A673 (cell line): ENCODE measurements at regions not wholly inside any gene's neighbourhood (a gene's known extent, or its start where the extent isn't known, plus 50 kb on each side); places are given as distances from the start of the nearest gene placed in this dataset.
A peak's percentile ranks its signal among the peaks of the same experiment; 100 is the strongest.

Experiments
- BruUV-seq: library from RNA; stranded (reverse); fragments of 400-500 nt; replicated peaks from 2 replicates; lab custom pipeline; 2021; lab: Mats Ljungman, UMichigan
- CTCF ChIA-PET: fragments of 300-600 bp; sonication (Branson Sonifier 250); formaldehyde crosslinking; loops from one replicate; lab custom pipeline; 2022; ENCODE audit warnings: antibody characterized with exemption; lab: Charles Lee
- POLR2A ChIA-PET: fragments of 300-600 bp; sonication (Branson Sonifier 250); formaldehyde crosslinking; loops from one replicate; lab custom pipeline; 2022; ENCODE audit warnings: antibody characterized with exemption; ENCODE audit not compliant: low non-redundant PET; lab: Charles Lee
- DNase-seq: peaks from one replicate; pipeline ENCODE4 v3.0.0-alpha.2; 2015; ENCODE audit warnings: low spot score
- H3K27ac ChIP-seq: fragments of 200-600 bp; sonication (generic); 2 replicates; pipeline ENCODE4 v1.5.1; 2016; ENCODE audit warnings: mixed run types, low read depth, mild to moderate bottlenecking, mixed read lengths, antibody characterized with exemption, low read length; ENCODE audit not compliant: poor library complexity, severe bottlenecking
- H3K27me3 ChIP-seq: fragments of 200-600 bp; sonication (generic); replicated peaks from 2 replicates; pipeline ENCODE4 v1.6.1; 2017; ENCODE audit warnings: mixed run types, low read depth, mild to moderate bottlenecking, mixed read lengths, antibody characterized with exemption, low read length; ENCODE audit not compliant: insufficient read depth, poor library complexity
- H3K36me3 ChIP-seq: fragments of 200-600 bp; sonication (generic); 2 replicates; pipeline ENCODE4 v1.6.1; 2016; ENCODE audit warnings: mixed run types, mild to moderate bottlenecking, mixed read lengths, antibody characterized with exemption, low read length; ENCODE audit not compliant: insufficient read depth, poor library complexity, severe bottlenecking
- H3K4me1 ChIP-seq: fragments of 200-600 bp; sonication (generic); 2 replicates; pipeline ENCODE4 v1.6.1; 2017; ENCODE audit warnings: mixed run types, mild to moderate bottlenecking, mixed read lengths, antibody characterized with exemption, low read length; ENCODE audit not compliant: insufficient read depth, poor library complexity, severe bottlenecking
- H3K4me3 ChIP-seq: fragments of 200-600 bp; sonication (generic); 2 replicates; pipeline ENCODE4 v1.5.1; 2016; ENCODE audit warnings: low read depth, mixed run types, mild to moderate bottlenecking, mixed read lengths, low read length; ENCODE audit not compliant: poor library complexity, severe bottlenecking
- H3K9me3 ChIP-seq: fragments of 200-600 bp; sonication (generic); 2 replicates; pipeline ENCODE4 v1.6.1; 2016; ENCODE audit warnings: mixed run types, low read depth, mild to moderate bottlenecking, mixed read lengths, antibody characterized with exemption, low read length; ENCODE audit not compliant: poor library complexity, severe bottlenecking
- CTCF ChIP-seq: fragments of 300-800, 200-600 bp; sonication (generic); conservative IDR thresholded peaks from 2 replicates; pipeline ENCODE4 v1.5.1; 2017; ENCODE audit warnings: low read depth, mild to moderate bottlenecking, antibody characterized with exemption, low read length, moderate library complexity, mixed read lengths
- EZH2 ChIP-seq: fragments of 200-600 bp; sonication (generic); IDR thresholded peaks from 2 replicates; pipeline ENCODE4 v1.6.1; 2017; ENCODE audit warnings: borderline replicate concordance, low read depth, mild to moderate bottlenecking, mixed read lengths, antibody characterized with exemption, low read length; ENCODE audit not compliant: poor library complexity, severe bottlenecking
- intact Hi-C: fragments of 100-400 bp; cut with micrococcal nuclease; formaldehyde crosslinking; loops from one replicate; pipeline ENCODE4 v1.10.0; 2022; ENCODE audit not compliant: unreplicated experiment

GRCh38 chr11:29530961-29531360 lies 485.9 kb downstream of the KCNA4 start:
- H3K27ac ChIP-seq: no peak overlapping the region
- CTCF ChIA-PET: no interaction called here

GRCh38 chr11:29527391-29527936 lies 489.4 kb downstream of the KCNA4 start:
- H3K27ac ChIP-seq: no peak overlapping the region
- TF ChIP-seq CTCF (peak; percentile 57), EZH2 (no peak)
- H3K4me3 ChIP-seq: no peak overlapping the region
- CTCF ChIA-PET: interaction anchor here (0.5 kb wide), 1 partner anchor 44 kb away, joined by 4 read pairs; no protein-coding TSS in a partner anchor
- no peaks in the 10 kb centered on the region for H3K9me3 ChIP-seq
- H3K4me1 ChIP-seq: no peaks in the 10 kb centered on the region
- H3K36me3 ChIP-seq: no peaks in the 10 kb centered on the region
- intact Hi-C loops: loop anchor here (10.0 kb wide), 1 partner anchor 1387 kb away; no protein-coding TSS in a partner anchor
- POLR2A ChIA-PET: no interaction called here
- BruUV-seq: no TSS peak
- DNase-seq: peak; percentile 62
- no peaks in the 10 kb centered on the region for H3K27me3 ChIP-seq

More at GRCh38 chr11:29530961-29531360, 485.9 kb downstream of the KCNA4 start:
- POLR2A ChIA-PET: no interaction called here
- Histone ChIP-seq H3K4me1 (no peaks in the 10 kb centered on the region), H3K4me3 (no peak overlapping the region), H3K36me3 (no peaks in the 10 kb centered on the region), H3K27me3 (no peaks in the 10 kb centered on the region), H3K9me3 (no peaks in the 10 kb centered on the region)
- TF ChIP-seq EZH2 (no peak), CTCF (no peak)
- intact Hi-C loops: no loop called here
- no TSS peak for BruUV-seq
- DNase-seq: no peak

GRCh38 chr11:29518389-29519174 lies 498.2 kb downstream of the KCNA4 start:
- H3K27ac ChIP-seq: no peak overlapping the region
- TF ChIP-seq CTCF (peak; percentile 58), EZH2 (no peak)
- intact Hi-C loops: no loop called here
- no peaks in the 10 kb centered on the region for H3K4me1 ChIP-seq
- no peaks in the 10 kb centered on the region for H3K27me3 ChIP-seq
- no peak overlapping the region for H3K4me3 ChIP-seq
- ChIA-PET CTCF (no interaction called here), POLR2A (no interaction called here)
- BruUV-seq: no TSS peak
- DNase-seq: peak; percentile 71
- no peaks in the 10 kb centered on the region for H3K36me3 ChIP-seq
- H3K9me3 ChIP-seq: no peaks in the 10 kb centered on the region
